Ishikawa (cell line): ENCODE measurements at regions not wholly inside any gene's neighbourhood (a gene's known extent, or its start where the extent isn't known, plus 50 kb on each side); places are given as distances from the start of the nearest gene placed in this dataset.

Experiments
- CEBPB ChIP-seq: IDR thresholded peaks from 2 replicates; pipeline ENCODE4 v1.6.1; 2012
- CREB1 ChIP-seq: IDR thresholded peaks from 2 replicates; pipeline ENCODE4 v1.6.1; 2012; ENCODE audit warnings: low read depth
- EGR1 ChIP-seq: IDR thresholded peaks from 2 replicates; pipeline ENCODE4 v1.6.1; 2012
- EP300 ChIP-seq: IDR thresholded peaks from 2 replicates; pipeline ENCODE4 v1.6.1; 2012; ENCODE audit warnings: borderline replicate concordance
- FOXM1 ChIP-seq: IDR thresholded peaks from 2 replicates; pipeline ENCODE4 v1.6.1; 2012; ENCODE audit warnings: low read depth, borderline replicate concordance
- NFIC ChIP-seq: IDR thresholded peaks from 2 replicates; pipeline ENCODE4 v1.6.1; 2012
- RAD21 ChIP-seq: IDR thresholded peaks from 2 replicates; pipeline ENCODE4 v1.6.1; 2012; ENCODE audit warnings: low read depth
- TAF1 ChIP-seq: IDR thresholded peaks from 2 replicates; pipeline ENCODE4 v1.6.1; 2012; ENCODE audit warnings: low read depth, mild to moderate bottlenecking
- TCF12 ChIP-seq: IDR thresholded peaks from 2 replicates; pipeline ENCODE4 v1.6.1; 2012; ENCODE audit warnings: low read depth
- TEAD4 ChIP-seq: IDR thresholded peaks from 2 replicates; pipeline ENCODE4 v1.6.1; 2012
- YY1 ChIP-seq: IDR thresholded peaks from 2 replicates; pipeline ENCODE4 v1.6.1; 2012; ENCODE audit warnings: low read depth
- ZBTB7A ChIP-seq: IDR thresholded peaks from 2 replicates; pipeline ENCODE4 v1.6.1; 2012; ENCODE audit warnings: low read depth
- TF ChIP-seq, protein P1 (sequence below): IDR thresholded peaks from 2 replicates; pipeline ENCODE4 v1.6.1; 2012
- TF ChIP-seq, protein P2 (sequence below): IDR thresholded peaks from 2 replicates; pipeline ENCODE4 v1.6.1; 2012
- TF ChIP-seq, protein P3 (sequence below): IDR thresholded peaks from 2 replicates; pipeline ENCODE4 v1.6.1; 2012; ENCODE audit warnings: low read depth, mild to moderate bottlenecking

DNA sequence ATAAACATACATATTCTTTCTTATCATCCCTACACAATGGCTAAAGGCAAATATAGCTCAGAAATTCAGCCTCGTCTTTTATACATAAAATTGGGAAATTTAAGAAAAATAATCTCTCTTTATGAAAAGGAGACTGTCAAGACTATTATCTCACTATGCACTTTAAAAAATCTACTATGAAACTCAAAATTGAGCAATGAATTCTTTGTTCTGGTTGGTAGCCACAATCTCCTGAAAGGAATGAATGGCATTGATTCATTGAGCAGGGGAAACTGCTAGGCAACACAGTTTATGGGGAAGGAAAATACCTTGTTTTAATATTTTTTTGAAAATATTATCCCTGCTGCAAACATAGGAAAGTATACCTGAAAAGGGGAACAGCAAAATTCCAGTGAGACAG is 397.1 kb downstream of the RAB28 start:
- no peak for TF ChIP-seq EP300

DNA sequence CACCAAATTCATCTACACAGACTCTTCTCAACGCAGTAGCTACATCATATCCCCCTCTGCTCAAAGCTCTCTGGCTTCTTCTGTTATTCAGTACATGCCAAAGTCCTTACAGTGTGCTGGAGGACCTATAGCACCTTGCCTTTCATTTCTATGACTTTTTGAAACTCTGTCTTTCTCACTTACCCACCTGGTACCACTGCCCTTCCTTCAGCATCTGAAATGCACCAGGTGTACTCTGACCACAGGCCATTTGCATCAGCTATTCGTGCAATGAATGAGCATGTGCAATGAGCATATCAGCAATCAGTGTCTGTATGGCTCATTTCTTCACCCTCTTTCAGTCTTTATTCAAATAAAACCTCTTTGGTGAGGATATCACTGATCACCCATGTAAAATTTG is 399.9 kb downstream of the RAB28 start:
- TF ChIP-seq FOXM1 = no peak
- no peak for TF ChIP-seq ZBTB7A
- no peak for TF ChIP-seq RAD21

DNA sequence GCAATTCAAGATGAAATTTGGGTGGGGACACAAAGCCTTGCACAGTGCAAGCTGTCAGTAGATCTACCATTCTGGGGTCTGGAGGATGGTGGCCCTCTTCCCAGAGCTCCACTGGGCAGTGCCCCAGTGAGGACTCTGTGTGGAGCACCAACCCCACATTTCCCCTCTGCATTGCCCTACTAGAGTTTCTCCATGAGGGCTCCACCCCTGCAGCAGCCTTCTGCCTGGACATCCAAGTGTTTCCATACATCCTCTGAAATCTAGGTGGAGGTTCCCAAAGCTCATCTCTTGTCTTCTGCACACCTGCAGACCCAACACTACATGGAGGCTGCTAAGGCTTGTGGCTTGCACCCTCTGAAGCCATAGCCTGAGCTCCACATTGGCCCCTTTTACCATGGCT is 402.3 kb downstream of the RAB28 start:
- TF ChIP-seq NFIC (no peak), YY1 (no peak), EP300 (no peak), TCF12 (no peak), CEBPB (no peak), FOXM1 (no peak)
- TF ChIP-seq, protein P1, sequence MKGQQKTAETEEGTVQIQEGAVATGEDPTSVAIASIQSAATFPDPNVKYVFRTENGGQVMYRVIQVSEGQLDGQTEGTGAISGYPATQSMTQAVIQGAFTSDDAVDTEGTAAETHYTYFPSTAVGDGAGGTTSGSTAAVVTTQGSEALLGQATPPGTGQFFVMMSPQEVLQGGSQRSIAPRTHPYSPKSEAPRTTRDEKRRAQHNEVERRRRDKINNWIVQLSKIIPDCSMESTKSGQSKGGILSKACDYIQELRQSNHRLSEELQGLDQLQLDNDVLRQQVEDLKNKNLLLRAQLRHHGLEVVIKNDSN = no peak
- TF ChIP-seq, protein P2, sequence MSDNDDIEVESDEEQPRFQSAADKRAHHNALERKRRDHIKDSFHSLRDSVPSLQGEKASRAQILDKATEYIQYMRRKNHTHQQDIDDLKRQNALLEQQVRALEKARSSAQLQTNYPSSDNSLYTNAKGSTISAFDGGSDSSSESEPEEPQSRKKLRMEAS = no peak

DNA sequence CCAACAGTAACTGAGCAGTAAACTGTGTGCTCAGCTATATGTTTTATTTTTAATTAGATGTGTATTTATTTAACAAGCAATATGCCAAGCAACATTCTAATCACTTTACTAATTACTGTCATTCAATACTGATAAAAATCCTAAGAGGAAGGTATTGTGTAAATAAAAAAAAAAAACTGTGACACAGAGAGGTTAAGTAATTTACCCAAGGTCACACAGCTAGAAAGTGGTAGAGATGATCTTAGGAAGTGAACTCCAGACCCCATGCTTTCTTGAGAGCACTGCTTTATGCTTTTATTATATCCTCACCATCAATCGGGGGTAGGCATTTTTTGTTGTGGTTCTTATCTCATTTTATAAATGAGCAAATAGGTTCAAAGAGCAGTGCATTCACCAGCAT is 417.1 kb downstream of the RAB28 start:
- TF ChIP-seq, protein P1 = no peak
- TF ChIP-seq TAF1 (no peak), YY1 (no peak), FOXM1 (no peak), TEAD4 (no peak), RAD21 (no peak), EP300 (no peak), CEBPB (no peak)
- TF ChIP-seq, protein P3, sequence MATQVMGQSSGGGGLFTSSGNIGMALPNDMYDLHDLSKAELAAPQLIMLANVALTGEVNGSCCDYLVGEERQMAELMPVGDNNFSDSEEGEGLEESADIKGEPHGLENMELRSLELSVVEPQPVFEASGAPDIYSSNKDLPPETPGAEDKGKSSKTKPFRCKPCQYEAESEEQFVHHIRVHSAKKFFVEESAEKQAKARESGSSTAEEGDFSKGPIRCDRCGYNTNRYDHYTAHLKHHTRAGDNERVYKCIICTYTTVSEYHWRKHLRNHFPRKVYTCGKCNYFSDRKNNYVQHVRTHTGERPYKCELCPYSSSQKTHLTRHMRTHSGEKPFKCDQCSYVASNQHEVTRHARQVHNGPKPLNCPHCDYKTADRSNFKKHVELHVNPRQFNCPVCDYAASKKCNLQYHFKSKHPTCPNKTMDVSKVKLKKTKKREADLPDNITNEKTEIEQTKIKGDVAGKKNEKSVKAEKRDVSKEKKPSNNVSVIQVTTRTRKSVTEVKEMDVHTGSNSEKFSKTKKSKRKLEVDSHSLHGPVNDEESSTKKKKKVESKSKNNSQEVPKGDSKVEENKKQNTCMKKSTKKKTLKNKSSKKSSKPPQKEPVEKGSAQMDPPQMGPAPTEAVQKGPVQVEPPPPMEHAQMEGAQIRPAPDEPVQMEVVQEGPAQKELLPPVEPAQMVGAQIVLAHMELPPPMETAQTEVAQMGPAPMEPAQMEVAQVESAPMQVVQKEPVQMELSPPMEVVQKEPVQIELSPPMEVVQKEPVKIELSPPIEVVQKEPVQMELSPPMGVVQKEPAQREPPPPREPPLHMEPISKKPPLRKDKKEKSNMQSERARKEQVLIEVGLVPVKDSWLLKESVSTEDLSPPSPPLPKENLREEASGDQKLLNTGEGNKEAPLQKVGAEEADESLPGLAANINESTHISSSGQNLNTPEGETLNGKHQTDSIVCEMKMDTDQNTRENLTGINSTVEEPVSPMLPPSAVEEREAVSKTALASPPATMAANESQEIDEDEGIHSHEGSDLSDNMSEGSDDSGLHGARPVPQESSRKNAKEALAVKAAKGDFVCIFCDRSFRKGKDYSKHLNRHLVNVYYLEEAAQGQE = no peak
- TF ChIP-seq, protein P2 = no peak

DNA sequence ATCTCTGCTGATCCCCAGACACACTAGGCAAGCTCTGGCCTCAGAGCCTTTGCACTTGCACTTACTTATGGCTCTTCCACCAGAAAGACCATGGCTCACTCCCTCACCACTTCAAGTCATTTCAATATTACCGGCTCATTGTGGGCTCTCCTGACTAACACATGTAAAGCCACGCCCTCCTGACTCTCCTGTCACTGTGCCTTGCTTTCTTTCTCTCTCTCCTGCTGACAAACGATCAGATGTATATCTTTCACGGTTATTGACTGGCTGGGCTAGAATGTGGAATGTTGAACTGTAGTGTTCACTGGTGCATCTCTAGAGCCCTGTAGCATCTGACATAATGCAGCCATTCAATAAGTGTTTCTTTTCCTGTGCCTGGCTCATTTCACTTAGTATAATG is 425.1 kb downstream of the RAB28 start:
- TF ChIP-seq TCF12 = no peak
- TF ChIP-seq RAD21 = no peak
- TF ChIP-seq NFIC = no peak
- TF ChIP-seq FOXM1 = no peak
- TF ChIP-seq, protein P3 = no peak
- TF ChIP-seq, protein P1 = no peak

DNA sequence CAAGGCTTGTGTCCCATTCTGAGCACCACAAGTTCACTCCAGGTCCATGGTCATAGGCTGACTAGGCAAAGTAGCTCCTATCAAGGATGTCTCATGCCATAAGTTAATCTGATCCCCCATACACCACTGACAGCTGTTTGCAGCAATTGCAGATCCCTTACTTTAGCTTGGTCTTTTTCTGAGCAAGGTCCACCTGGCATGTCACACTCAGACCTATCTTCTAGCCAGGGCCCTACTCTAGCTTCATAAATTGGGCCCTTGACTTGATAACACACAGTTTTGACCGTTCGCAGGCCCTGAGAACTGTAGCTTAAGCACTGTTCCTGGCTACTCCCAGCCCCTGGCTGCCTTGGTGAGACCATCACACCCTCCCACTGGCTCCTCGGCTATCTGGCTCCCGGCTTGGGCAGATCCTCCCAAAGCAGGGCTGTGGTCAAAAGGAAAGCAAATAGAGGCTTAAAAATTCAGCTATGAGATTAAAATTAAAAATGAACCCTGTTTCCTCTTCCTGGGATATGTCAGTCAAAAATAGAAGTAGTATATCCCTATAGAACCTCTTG is 427.4 kb downstream of the RAB28 start:
- TF ChIP-seq EP300 = no peak

DNA sequence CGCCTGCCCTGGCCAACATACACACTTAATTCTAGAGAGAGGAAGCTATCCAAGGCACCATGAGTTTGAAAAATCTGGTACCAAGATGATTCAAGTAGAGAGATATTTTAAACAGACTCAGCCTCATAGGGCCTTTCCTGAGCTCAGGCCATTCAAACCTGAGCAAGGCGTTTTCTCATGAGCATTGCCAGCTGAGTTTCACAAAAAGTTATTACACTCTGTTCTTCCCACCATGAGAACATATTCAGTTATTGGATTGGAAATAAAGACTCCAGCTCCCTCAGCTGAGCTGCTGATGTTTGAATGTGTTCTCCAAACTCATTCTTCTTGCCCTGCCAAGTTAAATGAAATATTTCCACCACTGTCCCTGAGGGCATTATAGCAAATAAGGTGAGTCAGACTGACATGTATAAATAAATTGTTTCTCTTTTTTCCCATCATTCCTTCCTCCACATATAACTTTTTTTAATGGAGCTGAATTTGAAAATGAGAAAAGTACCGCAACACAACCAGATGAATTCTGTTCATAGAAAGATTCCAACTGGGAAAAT is 429.6 kb downstream of the RAB28 start:
- TF ChIP-seq, protein P1 = no peak
- no peak for TF ChIP-seq TCF12
- no peak for TF ChIP-seq ZBTB7A
- no peak for TF ChIP-seq CREB1
- TF ChIP-seq, protein P2 = no peak
- no peak for TF ChIP-seq TAF1
- no peak for TF ChIP-seq FOXM1
- TF ChIP-seq EGR1 = no peak
- no peak for TF ChIP-seq CEBPB
- TF ChIP-seq RAD21 = no peak
- TF ChIP-seq YY1 = no peak
- no peak for TF ChIP-seq NFIC
- TF ChIP-seq EP300 = no peak
